Neural cell (in vitro differentiated cells): ENCODE measurements at regions not wholly inside any gene's neighbourhood (a gene's known extent, or its start where the extent isn't known, plus 50 kb on each side); places are given as distances from the start of the nearest gene placed in this dataset.
A peak's percentile ranks its signal among the peaks of the same experiment; 100 is the strongest.

ENCODE experiments used
- H2AFZ ChIP-seq: fragments of 200-600, 300-800 bp; sonication (generic), shearing (Covaris generic); 2 replicates; pipeline ENCODE4 v1.6.0; 2014; ENCODE audit warnings: low read depth, mild to moderate bottlenecking, antibody characterized with exemption, low read length, moderate library complexity
- H3F3A ChIP-seq: fragments of 200-600 bp; shearing (Covaris generic); 2 replicates; pipeline ENCODE4 v1.6.1; 2016; ENCODE audit warnings: mild to moderate bottlenecking, moderate library complexity, mixed read lengths, antibody characterized with exemption, low read length; ENCODE audit not compliant: insufficient read depth, poor library complexity, severe bottlenecking
- H3K27ac ChIP-seq: fragments of 200-600, 300-800 bp; sonication (generic), shearing (Covaris generic); 2 replicates; pipeline ENCODE4 v1.5.1; 2014; ENCODE audit warnings: mild to moderate bottlenecking, low read length, moderate library complexity
- H3K27me3 ChIP-seq: fragments of 300-800, 200-600 bp; sonication (generic), shearing (Covaris generic); 2 replicates; pipeline ENCODE4 v1.6.0; 2014; ENCODE audit warnings: mild to moderate bottlenecking, low read depth, low read length, moderate library complexity; ENCODE audit not compliant: insufficient read depth
- H3K36me3 ChIP-seq: fragments of 300-800, 200-600 bp; sonication (generic), shearing (Covaris generic); 2 replicates; pipeline ENCODE4 v1.5.1; 2014; ENCODE audit warnings: mild to moderate bottlenecking, antibody characterized with exemption, low read length, moderate library complexity; ENCODE audit not compliant: insufficient read depth
- H3K4me2 ChIP-seq: fragments of 300-800, 200-600 bp; sonication (generic), shearing (Covaris generic); 2 replicates; pipeline ENCODE4 v1.6.0; 2014; ENCODE audit warnings: mild to moderate bottlenecking, low read length
- H3K4me3 ChIP-seq: fragments of 300-800, 200-600 bp; sonication (generic), shearing (Covaris generic); 2 replicates; pipeline ENCODE4 v1.5.1; 2014; ENCODE audit warnings: mild to moderate bottlenecking, low read length, moderate library complexity
- H3K79me2 ChIP-seq: fragments of 200-600 bp; shearing (Covaris generic); replicated peaks from 2 replicates; pipeline ENCODE4 v1.6.0; 2014; ENCODE audit warnings: mild to moderate bottlenecking, low read length, moderate library complexity; ENCODE audit not compliant: insufficient read depth
- H3K9ac ChIP-seq: fragments of 300-800, 200-600 bp; sonication (generic), shearing (Covaris generic); 2 replicates; pipeline ENCODE4 v1.6.1; 2016; ENCODE audit warnings: mild to moderate bottlenecking, low read length, mixed read lengths
- H3K9me2 ChIP-seq: fragments of 200-600 bp; shearing (Covaris generic); 2 replicates; pipeline ENCODE4 v1.6.1; 2016; ENCODE audit warnings: mild to moderate bottlenecking, low read length, mixed read lengths; ENCODE audit not compliant: insufficient read depth
- H3K9me3 ChIP-seq: fragments of 200-600, 300-800 bp; sonication (generic), shearing (Covaris generic); 2 replicates; pipeline ENCODE4 v1.6.1; 2016; ENCODE audit warnings: mild to moderate bottlenecking, mixed run types, low read length, moderate library complexity, mixed read lengths
- H4K20me1 ChIP-seq: fragments of 200-600 bp; shearing (Covaris generic); 2 replicates; pipeline ENCODE4 v1.6.1; 2016; ENCODE audit warnings: mild to moderate bottlenecking, mixed run types; ENCODE audit not compliant: insufficient read depth
- EP300 ChIP-seq: fragments of 450-650 bp; conservative IDR thresholded peaks from 2 replicates; pipeline ENCODE4 v1.6.1; 2014; ENCODE audit warnings: antibody characterized with exemption, mild to moderate bottlenecking, moderate library complexity; ENCODE audit not compliant: poor library complexity, severe bottlenecking
- EZH2 ChIP-seq: fragments of 200-600, 300-800 bp; shearing (Covaris generic), sonication (generic); IDR thresholded peaks from 2 replicates; pipeline ENCODE4 v1.6.1; 2014; ENCODE audit warnings: antibody characterized with exemption, low read length, borderline replicate concordance, mild to moderate bottlenecking; ENCODE audit not compliant: insufficient read depth, poor library complexity, severe bottlenecking
- MXI1 ChIP-seq: fragments of 450-650 bp; conservative IDR thresholded peaks from 2 replicates; pipeline ENCODE4 v1.6.1; 2014; ENCODE audit warnings: antibody characterized with exemption, mild to moderate bottlenecking; ENCODE audit not compliant: poor library complexity, severe bottlenecking
- POLR2AphosphoS5 ChIP-seq: IDR thresholded peaks from 2 replicates; pipeline ENCODE4 v1.6.1; 2012
- RAD21 ChIP-seq: fragments of 450-650 bp; conservative IDR thresholded peaks from 2 replicates; pipeline ENCODE4 v1.6.1; 2014; ENCODE audit warnings: antibody characterized with exemption, mild to moderate bottlenecking, moderate library complexity
- SMC3 ChIP-seq: fragments of 450-650 bp; conservative IDR thresholded peaks from 2 replicates; pipeline ENCODE4 v1.6.1; 2014; ENCODE audit warnings: antibody characterized with exemption, mild to moderate bottlenecking, moderate library complexity; ENCODE audit not compliant: poor library complexity
- TAF1 ChIP-seq: IDR thresholded peaks from 2 replicates; pipeline ENCODE4 v1.6.1; 2012; ENCODE audit warnings: low read depth
- TF ChIP-seq, protein P1 (sequence below): fragments of 450-650 bp; IDR thresholded peaks from 2 replicates; pipeline ENCODE4 v1.5.1; 2014; ENCODE audit warnings: antibody characterized with exemption, mild to moderate bottlenecking, moderate library complexity; ENCODE audit not compliant: poor library complexity, severe bottlenecking
- TF ChIP-seq, protein P2 (sequence below): IDR thresholded peaks from 2 replicates; pipeline ENCODE4 v1.6.1; 2012; ENCODE audit warnings: borderline replicate concordance

DNA sequence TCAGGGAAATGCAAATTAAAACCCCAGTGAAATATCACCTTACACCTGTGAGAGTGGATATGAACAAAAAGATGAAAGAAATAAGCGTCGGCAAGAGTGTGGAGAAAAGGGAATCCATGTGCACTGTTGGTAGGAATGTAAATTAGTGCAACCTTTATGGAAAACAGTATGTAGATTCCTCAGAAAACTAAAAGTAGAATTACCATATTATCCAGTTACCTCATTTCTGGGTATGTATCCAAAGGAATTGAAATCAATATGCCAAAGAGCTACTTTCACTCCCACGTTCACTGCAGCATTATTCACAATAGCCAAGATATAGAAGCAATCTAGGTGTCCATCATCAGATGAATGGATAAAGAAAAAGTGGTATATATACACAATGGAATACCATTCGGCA lies 246.0 kb upstream of the ARHGAP20 start:
- no peaks in the 10 kb centered on the region for H3K9me3 ChIP-seq
- no peak overlapping the region for H3K4me3 ChIP-seq
- no peak overlapping the region for H2AFZ ChIP-seq
- no peaks in the 10 kb centered on the region for H4K20me1 ChIP-seq
- no peaks in the 10 kb centered on the region for H3K36me3 ChIP-seq
- H3K27ac ChIP-seq: peak overlapping the region; percentile 24
- no peak overlapping the region for H3K4me2 ChIP-seq
- H3K9ac ChIP-seq: no peak overlapping the region
- H3K9me2 ChIP-seq: no peaks in the 10 kb centered on the region
- TF ChIP-seq EZH2 (no peak), POLR2AphosphoS5 (no peak), RAD21 (no peak), MXI1 (no peak), EP300 (peak; percentile 46), TAF1 (no peak), SMC3 (no peak)
- TF ChIP-seq, protein P1, sequence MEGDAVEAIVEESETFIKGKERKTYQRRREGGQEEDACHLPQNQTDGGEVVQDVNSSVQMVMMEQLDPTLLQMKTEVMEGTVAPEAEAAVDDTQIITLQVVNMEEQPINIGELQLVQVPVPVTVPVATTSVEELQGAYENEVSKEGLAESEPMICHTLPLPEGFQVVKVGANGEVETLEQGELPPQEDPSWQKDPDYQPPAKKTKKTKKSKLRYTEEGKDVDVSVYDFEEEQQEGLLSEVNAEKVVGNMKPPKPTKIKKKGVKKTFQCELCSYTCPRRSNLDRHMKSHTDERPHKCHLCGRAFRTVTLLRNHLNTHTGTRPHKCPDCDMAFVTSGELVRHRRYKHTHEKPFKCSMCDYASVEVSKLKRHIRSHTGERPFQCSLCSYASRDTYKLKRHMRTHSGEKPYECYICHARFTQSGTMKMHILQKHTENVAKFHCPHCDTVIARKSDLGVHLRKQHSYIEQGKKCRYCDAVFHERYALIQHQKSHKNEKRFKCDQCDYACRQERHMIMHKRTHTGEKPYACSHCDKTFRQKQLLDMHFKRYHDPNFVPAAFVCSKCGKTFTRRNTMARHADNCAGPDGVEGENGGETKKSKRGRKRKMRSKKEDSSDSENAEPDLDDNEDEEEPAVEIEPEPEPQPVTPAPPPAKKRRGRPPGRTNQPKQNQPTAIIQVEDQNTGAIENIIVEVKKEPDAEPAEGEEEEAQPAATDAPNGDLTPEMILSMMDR: no peak
- H3K27me3 ChIP-seq: no peaks in the 10 kb centered on the region
- no peaks in the 10 kb centered on the region for H3F3A ChIP-seq
- H3K79me2 ChIP-seq: no peaks in the 10 kb centered on the region

DNA sequence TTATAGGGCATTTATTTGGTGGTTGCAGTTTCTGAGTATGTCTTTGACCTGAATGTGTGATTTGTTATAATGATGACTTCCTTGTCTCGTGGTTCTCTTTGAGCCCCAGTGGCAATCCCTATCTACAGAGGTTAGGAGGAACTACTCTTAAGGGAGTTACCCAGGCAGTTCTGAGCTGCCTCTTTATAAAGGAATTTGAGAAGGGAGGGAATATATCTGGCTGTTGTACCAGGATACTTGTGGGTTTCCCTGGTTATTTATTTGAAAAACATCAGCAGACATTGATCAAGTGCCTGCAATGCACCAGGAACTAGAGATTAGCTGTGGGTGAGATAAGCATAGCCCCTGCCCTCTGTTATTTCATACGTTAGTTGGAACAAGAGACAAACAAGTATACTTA lies 243.5 kb upstream of the ARHGAP20 start:
- H2AFZ ChIP-seq: no peak overlapping the region
- H3K36me3 ChIP-seq: no peaks in the 10 kb centered on the region
- H3K4me3 ChIP-seq: no peak overlapping the region
- no peaks in the 10 kb centered on the region for H3K9me3 ChIP-seq
- H4K20me1 ChIP-seq: no peaks in the 10 kb centered on the region
- H3F3A ChIP-seq: no peaks in the 10 kb centered on the region
- H3K4me2 ChIP-seq: no peak overlapping the region
- TF ChIP-seq MXI1 (no peak), TAF1 (no peak), POLR2AphosphoS5 (no peak), EP300 (no peak), SMC3 (no peak), EZH2 (no peak), RAD21 (no peak)
- TF ChIP-seq, protein P1: no peak
- TF ChIP-seq, protein P2, sequence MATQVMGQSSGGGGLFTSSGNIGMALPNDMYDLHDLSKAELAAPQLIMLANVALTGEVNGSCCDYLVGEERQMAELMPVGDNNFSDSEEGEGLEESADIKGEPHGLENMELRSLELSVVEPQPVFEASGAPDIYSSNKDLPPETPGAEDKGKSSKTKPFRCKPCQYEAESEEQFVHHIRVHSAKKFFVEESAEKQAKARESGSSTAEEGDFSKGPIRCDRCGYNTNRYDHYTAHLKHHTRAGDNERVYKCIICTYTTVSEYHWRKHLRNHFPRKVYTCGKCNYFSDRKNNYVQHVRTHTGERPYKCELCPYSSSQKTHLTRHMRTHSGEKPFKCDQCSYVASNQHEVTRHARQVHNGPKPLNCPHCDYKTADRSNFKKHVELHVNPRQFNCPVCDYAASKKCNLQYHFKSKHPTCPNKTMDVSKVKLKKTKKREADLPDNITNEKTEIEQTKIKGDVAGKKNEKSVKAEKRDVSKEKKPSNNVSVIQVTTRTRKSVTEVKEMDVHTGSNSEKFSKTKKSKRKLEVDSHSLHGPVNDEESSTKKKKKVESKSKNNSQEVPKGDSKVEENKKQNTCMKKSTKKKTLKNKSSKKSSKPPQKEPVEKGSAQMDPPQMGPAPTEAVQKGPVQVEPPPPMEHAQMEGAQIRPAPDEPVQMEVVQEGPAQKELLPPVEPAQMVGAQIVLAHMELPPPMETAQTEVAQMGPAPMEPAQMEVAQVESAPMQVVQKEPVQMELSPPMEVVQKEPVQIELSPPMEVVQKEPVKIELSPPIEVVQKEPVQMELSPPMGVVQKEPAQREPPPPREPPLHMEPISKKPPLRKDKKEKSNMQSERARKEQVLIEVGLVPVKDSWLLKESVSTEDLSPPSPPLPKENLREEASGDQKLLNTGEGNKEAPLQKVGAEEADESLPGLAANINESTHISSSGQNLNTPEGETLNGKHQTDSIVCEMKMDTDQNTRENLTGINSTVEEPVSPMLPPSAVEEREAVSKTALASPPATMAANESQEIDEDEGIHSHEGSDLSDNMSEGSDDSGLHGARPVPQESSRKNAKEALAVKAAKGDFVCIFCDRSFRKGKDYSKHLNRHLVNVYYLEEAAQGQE: no peak
- H3K27me3 ChIP-seq: no peaks in the 10 kb centered on the region
- no peaks in the 10 kb centered on the region for H3K79me2 ChIP-seq
- no peak overlapping the region for H3K9ac ChIP-seq
- H3K27ac ChIP-seq: no peak overlapping the region
- H3K9me2 ChIP-seq: no peaks in the 10 kb centered on the region
